Breast epithelium (tissue), 4 donors: ENCODE measurements at regions not wholly inside any gene's neighbourhood (a gene's known extent, or its start where the extent isn't known, plus 50 kb on each side); places are given as distances from the start of the nearest gene placed in this dataset.

ENCODE experiments used
- DNase-seq, 2 donors: peaks; one replicate each; pipeline ENCODE4 v3.0.0-alpha.2; 2019; ENCODE audit warnings: low spot score in 2 of 2
- H3K27ac ChIP-seq, 2 donors: fragments of 200-600 bp; sonication (generic) in 1 of 2; one replicate each; pipeline ENCODE4 v1.5.1; 2016 to 2019; ENCODE audit warnings: mild to moderate bottlenecking in 1 of 2
- H3K27me3 ChIP-seq, 2 donors: fragments of 200-600 bp; sonication (generic) in 1 of 2; one replicate each; pipeline versions ENCODE4 v1.5.1 to v1.6.0; 2017 to 2019; ENCODE audit warnings: control low read depth in 1 of 2, mild to moderate bottlenecking in 1 of 2
- H3K36me3 ChIP-seq: fragments of 200-600 bp; one replicate; pipeline ENCODE4 v1.5.1; 2019
- H3K4me1 ChIP-seq, 2 donors: fragments of 200-600 bp; sonication (generic); one replicate each; pipeline ENCODE4 v1.5.1; 2016 to 2019; ENCODE audit warnings: control low read depth in 1 of 2
- H3K4me3 ChIP-seq, 3 donors: fragments of 200-600 bp; sonication (generic); 1 replicate in 2 of 3; 2 replicates in 1 of 3; pipeline ENCODE4 v1.5.1; 2016 to 2019; ENCODE audit warnings: mild to moderate bottlenecking in 3 of 3, moderate library complexity in 2 of 3
- H3K9me3 ChIP-seq, 2 donors: fragments of 200-600 bp; sonication (generic) in 1 of 2; one replicate each; pipeline ENCODE4 v1.5.1; 2016 to 2019; ENCODE audit warnings: control low read depth in 1 of 2
- CTCF ChIP-seq, 3 donors: fragments of 450-650 bp; IDR thresholded peaks; one replicate each; pipeline ENCODE4 v1.5.1; 2016 to 2017; ENCODE audit warnings: antibody characterized with exemption in 3 of 3, mild to moderate bottlenecking in 3 of 3, moderate library complexity in 3 of 3
- POLR2A ChIP-seq: fragments of 450-650 bp; IDR thresholded peaks from one replicate; pipeline ENCODE4 v1.6.1; 2016; ENCODE audit warnings: antibody characterized with exemption, mild to moderate bottlenecking, moderate library complexity
- POLR2AphosphoS5 ChIP-seq, 3 donors: sonication (generic); formaldehyde crosslinking; IDR thresholded peaks; one replicate each; pipeline ENCODE4 v1.6.1; 2017; ENCODE audit warnings: antibody characterized with exemption in 3 of 3
- intact Hi-C: fragments of 100-400 bp; cut with DNase I; formaldehyde crosslinking; loops from one replicate; pipeline ENCODE4 v1.15.1; 2023; ENCODE audit warnings: low total_unique reads

GRCh38 chr6:23705697-23706096 lies 420.3 kb upstream of the NRSN1 start:
- no peaks in the 10 kb centered on the region for H3K9me3 ChIP-seq
- intact Hi-C loops: no loop called here
- DNase-seq: no peak
- no peaks in the 10 kb centered on the region for H3K4me1 ChIP-seq
- no peak overlapping the region for H3K4me3 ChIP-seq
- no peak overlapping the region for H3K27ac ChIP-seq
- no peak for TF ChIP-seq CTCF (IDR thresholded peaks at IDR 0.05)
- TF ChIP-seq POLR2A: no peak
- no peak for TF ChIP-seq POLR2AphosphoS5 (IDR thresholded peaks at IDR 0.05)
- no peaks in the 10 kb centered on the region for H3K27me3 ChIP-seq
- no peaks in the 10 kb centered on the region for H3K36me3 ChIP-seq

GRCh38 chr6:23712756-23713155 lies 413.3 kb upstream of the NRSN1 start:
- TF ChIP-seq POLR2A (no peak), CTCF (IDR thresholded peaks at IDR 0.05) (no peak), POLR2AphosphoS5 (IDR thresholded peaks at IDR 0.05) (no peak)
- Histone ChIP-seq H3K4me1 (no peaks in the 10 kb centered on the region), H3K36me3 (no peaks in the 10 kb centered on the region), H3K27ac (no peak overlapping the region), H3K9me3 (no peaks in the 10 kb centered on the region), H3K27me3 (no peaks in the 10 kb centered on the region), H3K4me3 (no peak overlapping the region)
- DNase-seq: no peak
- intact Hi-C loops: no loop called here

- DNase-seq: no peak
- Histone ChIP-seq H3K27ac (no peak overlapping the region), H3K4me3 (no peak overlapping the region), H3K36me3 (no peaks in the 10 kb centered on the region), H3K4me1 (no peaks in the 10 kb centered on the region), H3K27me3 (no peaks in the 10 kb centered on the region), H3K9me3 (no peaks in the 10 kb centered on the region)
- intact Hi-C loops: no loop called here
- TF ChIP-seq POLR2AphosphoS5 (IDR thresholded peaks at IDR 0.05) (no peak), CTCF (IDR thresholded peaks at IDR 0.05) (no peak), POLR2A (no peak)
These were observed 412.8 kb upstream of the NRSN1 start for GRCh38 chr6:23713211-23713610.

GRCh38 chr6:23728707-23729106 lies 397.3 kb upstream of the NRSN1 start:
- Histone ChIP-seq H3K9me3 (no peaks in the 10 kb centered on the region), H3K27me3 (no peaks in the 10 kb centered on the region), H3K4me1 (no peaks in the 10 kb centered on the region), H3K27ac (no peak overlapping the region), H3K36me3 (no peaks in the 10 kb centered on the region), H3K4me3 (no peak overlapping the region)
- intact Hi-C loops: no loop called here
- TF ChIP-seq CTCF (IDR thresholded peaks at IDR 0.05): no peak
- TF ChIP-seq POLR2A: no peak
- TF ChIP-seq POLR2AphosphoS5 (IDR thresholded peaks at IDR 0.05): no peak
- no peak for DNase-seq

GRCh38 chr6:23731609-23732008 lies 394.4 kb upstream of the NRSN1 start:
- intact Hi-C loops: no loop called here
- Histone ChIP-seq H3K27ac (no peak overlapping the region), H3K4me3 (no peak overlapping the region), H3K9me3 (no peaks in the 10 kb centered on the region), H3K36me3 (no peaks in the 10 kb centered on the region), H3K27me3 (no peaks in the 10 kb centered on the region), H3K4me1 (no peaks in the 10 kb centered on the region)
- DNase-seq: no peak
- TF ChIP-seq POLR2AphosphoS5 (IDR thresholded peaks at IDR 0.05) (no peak), POLR2A (no peak), CTCF (IDR thresholded peaks at IDR 0.05) (no peak)
